ENCODE measurements at regions not wholly inside any gene's neighbourhood (a gene's known extent, or its start where the extent isn't known, plus 50 kb on each side); places are given as distances from the start of the nearest gene placed in this dataset.

DNA sequence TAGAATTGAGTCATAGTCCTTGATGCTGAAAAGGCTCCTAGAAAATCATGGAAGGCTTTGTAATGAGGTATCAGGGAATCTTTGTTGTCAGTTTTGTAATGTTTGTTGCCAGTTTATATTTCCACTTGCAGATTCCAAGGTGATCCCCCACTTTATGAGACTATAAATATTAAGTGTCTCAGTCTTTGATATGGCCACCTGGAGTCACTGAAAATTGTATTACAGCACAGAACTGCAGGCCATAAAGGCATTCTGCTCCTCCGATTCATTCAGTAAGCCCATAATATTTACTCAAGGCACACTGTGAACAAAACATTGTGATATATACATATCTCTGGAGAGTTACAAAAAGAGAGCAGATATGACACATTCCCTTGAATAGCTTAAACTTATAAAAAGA lies 457.8 kb upstream of the ZNF385D start:
- no peak for DNase-seq
- no peaks in the 10 kb centered on the region for H3K27me3 ChIP-seq
- intact Hi-C loops (cut with DNase I; ENCODE audit: low total_unique reads), result no loop called here
- TF ChIP-seq, protein P1, sequence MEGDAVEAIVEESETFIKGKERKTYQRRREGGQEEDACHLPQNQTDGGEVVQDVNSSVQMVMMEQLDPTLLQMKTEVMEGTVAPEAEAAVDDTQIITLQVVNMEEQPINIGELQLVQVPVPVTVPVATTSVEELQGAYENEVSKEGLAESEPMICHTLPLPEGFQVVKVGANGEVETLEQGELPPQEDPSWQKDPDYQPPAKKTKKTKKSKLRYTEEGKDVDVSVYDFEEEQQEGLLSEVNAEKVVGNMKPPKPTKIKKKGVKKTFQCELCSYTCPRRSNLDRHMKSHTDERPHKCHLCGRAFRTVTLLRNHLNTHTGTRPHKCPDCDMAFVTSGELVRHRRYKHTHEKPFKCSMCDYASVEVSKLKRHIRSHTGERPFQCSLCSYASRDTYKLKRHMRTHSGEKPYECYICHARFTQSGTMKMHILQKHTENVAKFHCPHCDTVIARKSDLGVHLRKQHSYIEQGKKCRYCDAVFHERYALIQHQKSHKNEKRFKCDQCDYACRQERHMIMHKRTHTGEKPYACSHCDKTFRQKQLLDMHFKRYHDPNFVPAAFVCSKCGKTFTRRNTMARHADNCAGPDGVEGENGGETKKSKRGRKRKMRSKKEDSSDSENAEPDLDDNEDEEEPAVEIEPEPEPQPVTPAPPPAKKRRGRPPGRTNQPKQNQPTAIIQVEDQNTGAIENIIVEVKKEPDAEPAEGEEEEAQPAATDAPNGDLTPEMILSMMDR (IDR thresholded peaks at IDR 0.05), result no peak
- no peaks in the 10 kb centered on the region for H3K9me3 ChIP-seq
- H3K36me3 ChIP-seq, result no peaks in the 10 kb centered on the region
- H3K27ac ChIP-seq, result no peak overlapping the region
- H3K4me1 ChIP-seq, result no peaks in the 10 kb centered on the region
- no peak overlapping the region for H3K4me3 ChIP-seq

DNA sequence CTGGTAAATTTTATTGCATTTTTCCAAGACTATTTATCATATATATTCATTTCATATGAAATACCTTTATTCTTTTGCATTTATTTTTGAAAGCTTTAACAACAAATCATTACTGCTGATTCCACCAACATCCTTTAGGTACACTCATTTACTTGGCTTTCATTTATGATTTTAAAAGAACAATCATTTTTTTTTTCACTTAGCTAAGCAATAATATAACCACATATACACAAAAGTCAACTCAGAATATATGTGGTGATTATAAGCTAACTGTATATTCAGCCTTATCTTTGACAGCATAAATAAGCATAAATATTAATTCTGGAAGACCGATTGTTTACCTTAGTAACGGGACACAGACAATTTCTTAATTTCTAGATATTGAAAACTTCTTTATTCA lies 458.6 kb upstream of the ZNF385D start:
- intact Hi-C loops (cut with DNase I; ENCODE audit: low total_unique reads), result no loop called here
- no peak for DNase-seq
- Histone ChIP-seq H3K27ac (no peak overlapping the region), H3K4me1 (no peaks in the 10 kb centered on the region), H3K9me3 (no peaks in the 10 kb centered on the region), H3K27me3 (no peaks in the 10 kb centered on the region), H3K36me3 (no peaks in the 10 kb centered on the region), H3K4me3 (no peak overlapping the region)
- TF ChIP-seq, protein P1 (IDR thresholded peaks at IDR 0.05), result no peak

DNA sequence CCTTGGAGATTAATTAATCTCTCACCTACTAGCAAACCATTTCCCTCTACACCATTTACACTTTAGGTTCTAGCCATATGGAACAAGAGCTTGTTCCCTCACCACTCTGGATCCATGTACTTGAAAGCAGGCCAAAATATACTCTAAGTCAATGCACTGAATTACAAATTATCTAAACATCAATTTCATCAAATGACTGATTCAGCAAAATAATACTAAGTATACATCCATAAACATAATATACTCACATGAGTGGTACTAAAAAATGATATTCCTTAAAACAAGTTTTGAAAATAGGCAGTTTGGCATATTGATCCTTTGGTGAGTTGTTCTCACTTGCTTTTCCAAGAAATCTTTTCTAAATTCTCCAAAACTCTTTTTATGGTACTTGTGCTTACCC lies 459.7 kb upstream of the ZNF385D start:
- Histone ChIP-seq H3K27me3 (no peaks in the 10 kb centered on the region), H3K27ac (no peak overlapping the region), H3K36me3 (no peaks in the 10 kb centered on the region), H3K4me1 (no peaks in the 10 kb centered on the region), H3K9me3 (no peaks in the 10 kb centered on the region), H3K4me3 (no peak overlapping the region)
- no peak for DNase-seq
- TF ChIP-seq, protein P1 (IDR thresholded peaks at IDR 0.05), result no peak
- intact Hi-C loops (cut with DNase I; ENCODE audit: low total_unique reads), result no loop called here

DNA sequence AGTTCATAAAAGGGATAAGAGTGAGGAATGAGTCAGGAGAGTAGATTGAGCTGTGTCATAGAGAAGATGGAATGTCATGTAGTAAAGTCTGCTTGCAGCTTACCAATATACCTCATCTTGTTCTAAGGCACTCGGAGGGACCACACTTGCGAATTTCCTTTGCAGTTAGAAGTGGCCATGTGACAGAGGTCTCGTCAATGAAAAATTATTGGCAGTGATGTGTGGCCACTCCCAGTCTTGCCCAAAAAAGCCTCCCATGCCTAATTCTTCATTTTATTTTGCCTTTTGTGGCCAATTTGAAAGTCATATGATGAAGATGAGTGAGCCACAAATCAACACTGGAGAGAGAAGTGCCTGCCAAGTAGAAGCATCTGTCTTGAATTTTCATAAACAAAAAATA lies 465.6 kb upstream of the ZNF385D start:
- no peak for DNase-seq
- TF ChIP-seq, protein P1 (IDR thresholded peaks at IDR 0.05), result no peak
- Histone ChIP-seq H3K4me1 (no peaks in the 10 kb centered on the region), H3K27me3 (no peaks in the 10 kb centered on the region), H3K4me3 (no peak overlapping the region), H3K9me3 (no peaks in the 10 kb centered on the region), H3K27ac (no peak overlapping the region), H3K36me3 (no peaks in the 10 kb centered on the region)
- intact Hi-C loops (cut with DNase I; ENCODE audit: low total_unique reads), result no loop called here

DNA sequence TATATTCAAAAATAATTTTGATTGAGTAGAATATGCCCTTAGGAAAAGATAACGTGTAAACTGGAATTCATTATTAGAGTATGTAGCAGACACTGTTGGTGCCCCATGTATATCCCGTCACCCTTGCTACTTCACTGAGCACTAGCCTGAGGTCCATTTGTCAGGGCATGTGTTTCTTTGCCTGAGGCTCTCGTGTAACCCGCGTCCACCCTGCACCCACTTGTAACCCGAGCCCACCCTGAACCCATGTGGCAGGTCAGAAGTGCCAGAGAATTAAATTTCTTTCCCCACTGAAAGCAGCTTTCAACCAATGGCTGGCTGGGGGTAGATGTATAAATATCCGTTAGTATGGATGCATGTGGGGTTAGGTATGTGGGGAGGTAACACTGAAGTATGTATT lies 474.2 kb upstream of the ZNF385D start:
- Histone ChIP-seq H3K27me3 (no peaks in the 10 kb centered on the region), H3K4me3 (no peak overlapping the region), H3K9me3 (no peaks in the 10 kb centered on the region), H3K36me3 (no peaks in the 10 kb centered on the region), H3K4me1 (no peaks in the 10 kb centered on the region), H3K27ac (no peak overlapping the region)
- DNase-seq, result no peak
- TF ChIP-seq, protein P1 (IDR thresholded peaks at IDR 0.05), result no peak
- intact Hi-C loops (cut with DNase I; ENCODE audit: low total_unique reads), result no loop called here

DNA sequence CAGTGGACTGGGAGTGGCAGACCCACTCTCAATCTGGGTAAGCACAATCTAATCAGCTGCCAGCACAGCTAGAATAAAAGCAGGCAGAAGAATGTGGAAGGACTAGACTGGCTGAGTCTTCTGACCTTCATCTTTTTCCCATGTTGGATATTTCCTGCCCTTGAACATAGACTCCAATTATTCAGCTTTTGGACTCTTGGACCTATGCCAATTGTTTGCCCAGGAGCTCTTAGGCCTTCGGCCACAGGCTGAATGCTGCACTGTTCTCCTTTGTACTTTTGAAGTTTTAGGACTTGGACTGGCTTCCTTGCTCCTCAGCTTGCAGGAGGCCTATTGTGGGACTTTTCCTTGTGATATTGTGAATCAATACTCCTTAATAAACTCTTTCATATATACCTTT lies 477.7 kb upstream of the ZNF385D start:
- H3K4me3 ChIP-seq, result no peak overlapping the region
- no peaks in the 10 kb centered on the region for H3K36me3 ChIP-seq
- TF ChIP-seq, protein P1 (IDR thresholded peaks at IDR 0.05), result no peak
- H3K4me1 ChIP-seq, result no peaks in the 10 kb centered on the region
- no peaks in the 10 kb centered on the region for H3K27me3 ChIP-seq
- DNase-seq, result no peak
- no peak overlapping the region for H3K27ac ChIP-seq
- intact Hi-C loops (cut with DNase I; ENCODE audit: low total_unique reads), result no loop called here
- H3K9me3 ChIP-seq, result no peaks in the 10 kb centered on the region

Measured in tibial artery (tissue), 4 donors.